Effector memory CD4-positive, alpha-beta T cell (primary cell): ENCODE measurements at regions not wholly inside any gene's neighbourhood (a gene's known extent, or its start where the extent isn't known, plus 50 kb on each side); places are given as distances from the start of the nearest gene placed in this dataset.

Experiments used
- DNase-seq, 3 donors: peaks; one replicate each; pipeline ENCODE4 v3.0.0-alpha.2; 2020
- H3K27ac ChIP-seq: 2 replicates; pipeline ENCODE4 v1.7.0; 2013; ENCODE audit warnings: mild to moderate bottlenecking, low read length, moderate library complexity; ENCODE audit not compliant: insufficient read depth, poor library complexity, severe bottlenecking
- H3K27me3 ChIP-seq: replicated peaks from 2 replicates; pipeline ENCODE4 v1.7.0; 2013; ENCODE audit warnings: mild to moderate bottlenecking, low read length; ENCODE audit not compliant: insufficient read depth, control insufficient read depth, poor library complexity, severe bottlenecking
- H3K36me3 ChIP-seq: 2 replicates; pipeline ENCODE4 v1.7.0; 2013; ENCODE audit warnings: mild to moderate bottlenecking, low read length, moderate library complexity; ENCODE audit not compliant: control insufficient read depth, insufficient read depth
- H3K4me1 ChIP-seq: 2 replicates; pipeline ENCODE4 v1.7.0; 2013; ENCODE audit warnings: low read length, mild to moderate bottlenecking; ENCODE audit not compliant: control insufficient read depth, insufficient read depth, poor library complexity, severe bottlenecking
- H3K4me3 ChIP-seq: 2 replicates; pipeline ENCODE4 v1.7.0; 2013; ENCODE audit warnings: low read length, low read depth, mild to moderate bottlenecking; ENCODE audit not compliant: insufficient read depth, poor library complexity, severe bottlenecking
- H3K9me3 ChIP-seq: 2 replicates; pipeline ENCODE4 v1.7.0; 2013; ENCODE audit warnings: mild to moderate bottlenecking, low read length, moderate library complexity; ENCODE audit not compliant: control insufficient read depth

- no peaks in the 10 kb centered on the region for H3K9me3 ChIP-seq
- no peaks in the 10 kb centered on the region for H3K36me3 ChIP-seq
- DNase-seq = no peak
These were observed 822.3 kb upstream of the TENM3 start for GRCh38 chr4:181420950-181421349.

GRCh38 chr4:181424362-181425016, 818.7 kb upstream of the TENM3 start:
- H3K4me3 ChIP-seq = no peak overlapping the region
- H3K9me3 ChIP-seq = no peaks in the 10 kb centered on the region
- H3K27me3 ChIP-seq = no peaks in the 10 kb centered on the region
- H3K4me1 ChIP-seq = no peaks in the 10 kb centered on the region
- no peak for DNase-seq
- H3K36me3 ChIP-seq = no peaks in the 10 kb centered on the region
- H3K27ac ChIP-seq = no peak overlapping the region

More at GRCh38 chr4:181420950-181421349, 822.3 kb upstream of the TENM3 start:
- H3K27ac ChIP-seq = no peak overlapping the region
- H3K4me3 ChIP-seq = no peak overlapping the region
- H3K4me1 ChIP-seq = no peaks in the 10 kb centered on the region
- no peaks in the 10 kb centered on the region for H3K27me3 ChIP-seq

GRCh38 chr4:181427076-181427475, 816.1 kb upstream of the TENM3 start:
- no peak overlapping the region for H3K4me3 ChIP-seq
- H3K4me1 ChIP-seq = no peaks in the 10 kb centered on the region
- no peaks in the 10 kb centered on the region for H3K27me3 ChIP-seq
- no peak overlapping the region for H3K27ac ChIP-seq
- H3K9me3 ChIP-seq = no peaks in the 10 kb centered on the region
- no peak for DNase-seq
- H3K36me3 ChIP-seq = no peaks in the 10 kb centered on the region

GRCh38 chr4:181431006-181431405, 812.2 kb upstream of the TENM3 start:
- Histone ChIP-seq H3K27me3 (no peaks in the 10 kb centered on the region), H3K9me3 (no peaks in the 10 kb centered on the region)
- DNase-seq = no peak

GRCh38 chr4:181431661-181432060, 811.5 kb upstream of the TENM3 start:
- no peak for DNase-seq
- H3K36me3 ChIP-seq = no peaks in the 10 kb centered on the region
- H3K4me1 ChIP-seq = no peaks in the 10 kb centered on the region
- H3K27ac ChIP-seq = no peak overlapping the region
- H3K9me3 ChIP-seq = no peaks in the 10 kb centered on the region
- no peak overlapping the region for H3K4me3 ChIP-seq
- H3K27me3 ChIP-seq = no peaks in the 10 kb centered on the region

More at GRCh38 chr4:181431006-181431405, 812.2 kb upstream of the TENM3 start:
- Histone ChIP-seq H3K36me3 (no peaks in the 10 kb centered on the region), H3K4me3 (no peak overlapping the region), H3K4me1 (no peaks in the 10 kb centered on the region), H3K27ac (no peak overlapping the region)

GRCh38 chr4:181432335-181432734, 810.9 kb upstream of the TENM3 start:
- Histone ChIP-seq H3K36me3 (no peaks in the 10 kb centered on the region), H3K4me1 (no peaks in the 10 kb centered on the region), H3K27me3 (no peaks in the 10 kb centered on the region), H3K4me3 (no peak overlapping the region), H3K27ac (no peak overlapping the region), H3K9me3 (no peaks in the 10 kb centered on the region)
- no peak for DNase-seq

GRCh38 chr4:181437895-181438294, 805.3 kb upstream of the TENM3 start:
- Histone ChIP-seq H3K27me3 (no peaks in the 10 kb centered on the region), H3K4me1 (no peaks in the 10 kb centered on the region), H3K4me3 (no peak overlapping the region), H3K27ac (no peak overlapping the region), H3K9me3 (no peaks in the 10 kb centered on the region), H3K36me3 (no peaks in the 10 kb centered on the region)
- DNase-seq = no peak

GRCh38 chr4:181438641-181439040, 804.6 kb upstream of the TENM3 start:
- no peak for DNase-seq
- H3K4me3 ChIP-seq = no peak overlapping the region
- H3K27me3 ChIP-seq = no peaks in the 10 kb centered on the region
- no peaks in the 10 kb centered on the region for H3K9me3 ChIP-seq
- no peaks in the 10 kb centered on the region for H3K36me3 ChIP-seq
- H3K4me1 ChIP-seq = no peaks in the 10 kb centered on the region
- H3K27ac ChIP-seq = no peak overlapping the region

GRCh38 chr4:181443021-181443420, 800.2 kb upstream of the TENM3 start:
- Histone ChIP-seq H3K4me1 (no peaks in the 10 kb centered on the region), H3K4me3 (no peak overlapping the region), H3K27me3 (no peaks in the 10 kb centered on the region), H3K9me3 (no peaks in the 10 kb centered on the region), H3K36me3 (no peaks in the 10 kb centered on the region), H3K27ac (no peak overlapping the region)
- DNase-seq = no peak

- Histone ChIP-seq H3K4me3 (no peak overlapping the region), H3K4me1 (no peaks in the 10 kb centered on the region), H3K27me3 (no peaks in the 10 kb centered on the region), H3K36me3 (no peaks in the 10 kb centered on the region), H3K27ac (no peak overlapping the region), H3K9me3 (no peaks in the 10 kb centered on the region)
- no peak for DNase-seq
These were observed 777.4 kb upstream of the TENM3 start for GRCh38 chr4:181465826-181466225.
